HG02840 (cell line): ENCODE measurements at regions not wholly inside any gene's neighbourhood (a gene's known extent, or its start where the extent isn't known, plus 50 kb on each side); places are given as distances from the start of the nearest gene placed in this dataset.
A peak's percentile ranks its signal among the peaks of the same experiment; 100 is the strongest.
"Not testable (repeated sequence)": the region's sequence is repeated elsewhere in the genome, so short reads cannot be mapped to it uniquely, and the experiment has no call there.

Experiments used
- ATAC-seq: cut with Tn5 transposase; IDR thresholded peaks from one replicate; pipeline ENCODE4 v1.9.1; 2021; ENCODE audit warnings: mild to moderate bottlenecking, moderate library complexity, moderate number of reproducible peaks; ENCODE audit not compliant: unreplicated experiment, low FRiP score

DNA sequence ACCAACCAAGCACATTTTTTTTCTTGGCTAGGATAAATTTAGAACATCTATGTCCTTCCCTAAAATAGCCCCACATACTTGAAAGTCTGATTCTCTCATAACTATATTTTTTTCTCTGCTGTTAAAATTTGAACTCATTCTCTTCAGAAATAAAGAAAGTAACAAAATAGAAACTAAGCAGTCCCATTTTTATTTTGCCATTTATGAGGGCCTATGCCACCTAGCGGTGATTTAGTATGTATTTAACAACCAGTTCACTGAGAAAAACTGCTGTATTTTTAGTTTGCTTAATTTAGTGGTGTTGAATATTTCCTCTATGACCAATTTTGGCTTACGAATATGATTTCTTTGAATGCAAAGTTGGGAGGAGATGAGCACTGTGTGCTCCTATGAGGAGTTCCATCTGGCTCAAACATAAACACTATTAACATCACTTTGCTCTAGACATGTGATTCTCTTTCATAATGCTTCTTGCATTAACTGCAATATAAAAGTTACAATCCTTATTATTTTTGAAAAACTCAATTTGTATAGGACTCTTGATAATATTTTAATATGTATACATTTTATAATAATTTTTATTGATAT is 116.6 kb downstream of the SYT15B start:
- not testable (repeated sequence) for ATAC-seq

DNA sequence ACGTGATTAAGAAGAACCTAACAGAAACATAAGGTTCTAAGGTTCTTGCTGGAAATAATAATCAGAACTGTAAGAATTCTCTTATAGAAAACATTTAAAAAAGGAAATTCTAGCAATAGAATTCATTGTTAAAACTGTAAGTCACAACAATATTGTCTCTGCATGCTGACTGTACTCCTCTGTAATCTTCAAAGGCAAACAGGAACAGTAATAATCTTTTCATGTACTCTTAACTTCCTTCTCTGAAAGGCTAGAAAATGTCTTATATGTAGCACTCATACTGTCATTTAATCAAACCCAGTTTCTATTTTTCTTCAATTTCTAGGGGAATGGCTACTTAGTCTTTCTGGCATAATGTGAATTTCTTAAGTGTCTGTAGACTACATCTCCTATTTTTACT is 103.5 kb upstream of the AGAP9 start:
- not testable (repeated sequence) for ATAC-seq

DNA sequence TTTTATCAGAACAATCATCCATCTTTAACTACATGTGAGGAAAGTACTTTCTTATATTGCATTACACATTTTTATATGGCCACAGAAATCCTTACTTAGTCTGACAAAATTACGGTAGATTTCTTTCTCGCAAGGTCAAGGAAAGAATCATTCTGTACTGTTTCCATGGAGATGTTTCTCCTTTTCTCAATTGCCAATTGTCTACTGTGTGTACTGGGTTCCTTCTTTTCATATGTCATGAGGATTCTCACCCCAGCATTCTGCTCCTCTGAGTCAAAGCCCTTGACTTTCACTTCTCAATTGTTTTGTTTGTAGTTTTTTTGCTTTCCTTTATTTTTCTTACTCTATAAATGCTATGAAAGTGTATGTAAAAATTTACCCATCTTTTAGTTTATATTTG is 99.3 kb upstream of the AGAP9 start:
- not testable (repeated sequence) for ATAC-seq

DNA sequence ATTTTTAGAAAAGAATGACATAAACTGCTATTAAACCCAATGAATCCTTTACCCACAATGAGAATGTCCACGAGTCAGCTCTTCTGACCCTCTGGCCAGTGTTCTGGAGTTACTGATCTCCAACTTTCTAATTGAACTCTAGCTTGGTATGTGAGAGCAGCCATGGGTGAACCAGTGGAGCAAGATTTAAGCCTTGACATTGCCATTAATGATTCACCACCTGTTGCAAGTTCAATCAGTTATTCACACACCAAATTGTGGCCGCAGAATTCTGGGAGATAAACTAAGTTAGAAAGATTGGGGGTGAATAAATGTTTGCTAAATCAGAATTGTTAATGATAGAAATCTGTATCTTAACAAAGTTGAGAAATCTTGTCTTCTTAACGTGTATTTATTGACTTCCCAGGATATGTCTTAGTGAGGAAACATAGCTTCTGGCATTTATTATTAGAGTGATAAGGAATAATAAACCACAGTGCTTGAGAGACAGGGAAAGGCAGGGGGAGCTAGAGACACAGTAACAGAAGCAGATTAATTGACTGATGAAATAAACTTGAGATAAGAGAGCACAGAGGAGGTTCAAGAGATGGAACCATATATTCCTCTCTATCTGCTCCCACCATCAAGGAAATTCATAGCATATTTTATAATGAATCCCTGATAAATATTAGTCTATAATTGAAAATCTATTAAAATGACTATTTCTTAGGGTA is 96.0 kb upstream of the AGAP9 start:
- not testable (repeated sequence) for ATAC-seq

DNA sequence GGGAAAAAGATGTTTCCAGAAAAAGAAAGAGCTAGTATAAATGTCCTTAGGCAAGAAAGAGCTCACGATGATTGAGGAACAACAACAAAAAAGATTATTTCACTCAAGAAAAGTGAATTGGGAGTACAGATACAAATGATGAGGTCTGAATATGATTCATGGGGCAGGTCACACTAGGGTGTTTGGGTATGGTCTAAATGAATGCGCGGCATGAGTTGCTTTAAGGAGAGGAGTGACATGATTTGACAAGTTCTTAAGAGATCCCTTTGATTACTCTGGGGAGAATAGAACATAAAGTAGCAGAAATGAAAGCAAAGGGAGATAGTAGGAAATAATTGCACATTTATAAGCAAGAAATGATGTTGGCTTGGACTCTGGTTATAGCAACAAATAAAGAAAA is 85.9 kb upstream of the AGAP9 start:
- not testable (repeated sequence) for ATAC-seq

DNA sequence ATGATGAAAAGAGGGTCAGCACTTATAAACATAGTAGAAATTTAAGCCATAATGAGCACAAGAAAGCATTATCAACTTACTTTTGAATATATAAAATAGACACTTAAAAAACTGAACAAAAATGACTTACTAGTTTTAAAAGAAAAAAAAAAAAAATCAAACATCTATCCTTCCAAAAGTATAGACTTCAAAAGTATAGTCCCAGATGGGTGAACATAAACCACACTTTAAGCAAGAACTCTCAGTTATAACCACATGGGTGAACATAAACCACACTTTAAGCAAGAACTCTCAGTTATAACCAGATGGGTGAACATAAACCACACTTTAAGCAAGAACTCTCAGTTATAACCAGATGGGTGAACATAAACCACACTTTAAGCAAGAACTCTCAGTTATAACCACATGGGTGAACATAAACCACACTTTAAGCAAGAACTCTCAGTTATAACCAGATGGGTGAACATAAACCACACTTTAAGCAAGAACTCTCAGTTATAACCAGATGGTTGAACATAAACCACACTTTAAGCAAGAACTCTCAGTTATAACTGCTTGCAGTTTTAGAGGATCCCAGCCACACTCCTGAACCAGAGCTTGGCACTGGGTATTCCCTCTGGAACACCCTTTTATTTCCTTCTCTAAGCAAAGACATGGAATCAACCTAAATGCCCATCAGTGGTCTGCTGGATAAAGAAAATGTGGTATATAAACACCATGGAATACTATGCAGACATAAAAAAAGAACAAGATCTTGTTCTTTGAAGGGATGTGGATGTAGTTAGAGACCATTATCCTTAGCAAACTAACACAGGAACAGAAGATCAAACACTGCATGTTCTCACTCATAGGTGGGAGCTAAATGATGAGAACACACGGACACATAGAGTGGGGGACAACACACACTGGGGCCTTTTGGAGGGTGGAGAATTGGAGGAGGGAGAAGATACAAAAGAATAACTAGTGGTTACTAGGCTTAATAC is 82.6 kb upstream of the AGAP9 start:
- ATAC-seq: not testable (repeated sequence)

GRCh38 chr10:47600604-47601003 is 77.2 kb upstream of the AGAP9 start:
- not testable (repeated sequence) for ATAC-seq

DNA sequence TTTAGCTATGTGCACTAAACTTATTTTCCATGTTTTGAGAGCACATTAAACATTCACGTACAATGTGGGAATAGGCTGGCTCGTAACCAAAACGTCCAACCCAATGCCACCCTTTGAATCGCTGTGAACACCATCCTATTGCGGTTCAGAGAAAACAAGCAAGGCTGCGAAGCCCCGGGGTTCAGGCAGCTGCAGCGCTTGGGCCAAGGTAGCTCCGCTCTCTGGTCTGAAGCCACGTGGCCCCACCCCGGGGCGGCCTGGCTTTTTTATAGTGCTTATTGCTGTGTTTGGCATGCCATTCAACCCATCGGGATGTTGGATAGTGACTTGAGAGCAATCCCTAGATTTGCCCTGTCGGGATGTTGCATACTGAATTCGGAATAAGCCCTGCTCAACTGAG is 76.7 kb upstream of the AGAP9 start:
- ATAC-seq: not testable (repeated sequence)

GRCh38 chr10:47599657-47600056 is 76.2 kb upstream of the AGAP9 start:
- ATAC-seq: not testable (repeated sequence)

- not testable (repeated sequence) for ATAC-seq
Measured at GRCh38 chr10:47593805-47594204, 70.4 kb upstream of the AGAP9 start.

- ATAC-seq: not testable (repeated sequence)
Measured at GRCh38 chr10:47593129-47593528, 69.7 kb upstream of the AGAP9 start.

GRCh38 chr10:47590956-47591355 is 67.5 kb upstream of the AGAP9 start:
- ATAC-seq: not testable (repeated sequence)

DNA sequence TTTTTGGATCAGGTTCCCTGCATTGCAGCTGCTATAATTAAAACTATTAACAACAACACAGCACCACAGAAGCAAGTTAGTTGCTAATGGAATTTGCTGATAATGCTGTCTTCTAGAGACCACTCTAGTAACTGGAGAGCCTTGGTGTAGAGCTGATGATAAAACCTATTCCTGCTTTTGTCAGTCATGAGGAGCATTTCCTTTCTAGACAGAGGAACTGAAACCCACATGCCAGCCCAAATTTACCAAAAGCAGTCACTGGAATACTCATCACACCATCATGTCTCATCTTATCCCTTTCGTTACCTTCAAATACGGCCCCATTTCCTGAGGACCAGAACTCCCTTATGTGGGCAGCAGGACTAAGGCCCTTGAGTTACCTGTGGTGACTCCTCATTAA is 67.1 kb upstream of the AGAP9 start:
- not testable (repeated sequence) for ATAC-seq

DNA sequence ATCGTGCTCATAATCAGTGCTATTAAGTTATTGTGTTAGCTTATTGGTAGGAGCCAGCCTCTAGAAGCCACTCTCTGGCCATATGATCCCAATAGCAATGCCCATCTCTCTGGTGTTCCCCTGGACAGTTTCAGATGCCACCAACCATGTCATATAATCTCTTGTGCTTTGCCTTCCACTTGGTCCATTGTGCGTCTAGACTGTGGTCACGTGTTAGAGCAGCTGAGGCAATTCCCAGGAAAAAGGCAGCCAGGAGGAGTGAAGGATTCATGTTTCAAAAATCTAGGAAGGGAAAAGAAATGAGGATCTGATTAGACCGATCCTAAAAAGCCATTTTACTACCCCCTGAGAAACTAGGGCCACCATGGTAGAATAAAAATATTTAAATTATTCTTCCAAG is 58.6 kb upstream of the AGAP9 start:
- not testable (repeated sequence) for ATAC-seq

DNA sequence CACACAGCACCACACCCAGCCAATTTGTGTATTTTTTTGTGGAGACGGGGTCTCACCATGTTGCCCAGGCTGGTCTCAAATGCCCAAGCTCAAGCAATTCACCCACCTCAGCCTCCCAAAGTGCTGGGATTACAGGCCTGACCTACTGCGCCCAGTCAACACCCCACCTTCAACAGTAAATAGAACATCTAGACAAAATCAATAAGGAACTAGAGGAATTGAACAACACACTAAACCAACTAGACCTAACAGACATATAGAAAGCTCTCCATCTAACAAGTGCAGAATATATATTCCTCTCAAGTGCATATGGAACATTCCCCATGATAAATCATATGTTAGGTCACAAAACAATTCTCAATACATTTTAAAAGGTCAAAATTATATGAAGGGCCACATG is 56.6 kb upstream of the AGAP9 start:
- not testable (repeated sequence) for ATAC-seq

- peak; percentile 97 for ATAC-seq
Measured at GRCh38 chr10:47578547-47578946, 55.1 kb upstream of the AGAP9 start.
